GM21529 (cell line): ENCODE measurements at regions not wholly inside any gene's neighbourhood (a gene's known extent, or its start where the extent isn't known, plus 50 kb on each side); places are given as distances from the start of the nearest gene placed in this dataset.
"Not testable (repeated sequence)": the region's sequence is repeated elsewhere in the genome, so short reads cannot be mapped to it uniquely, and the experiment has no call there.

Experiments
- ATAC-seq: cut with Tn5 transposase; IDR thresholded peaks from one replicate; pipeline ENCODE4 v1.9.1; 2021; ENCODE audit not compliant: unreplicated experiment

DNA sequence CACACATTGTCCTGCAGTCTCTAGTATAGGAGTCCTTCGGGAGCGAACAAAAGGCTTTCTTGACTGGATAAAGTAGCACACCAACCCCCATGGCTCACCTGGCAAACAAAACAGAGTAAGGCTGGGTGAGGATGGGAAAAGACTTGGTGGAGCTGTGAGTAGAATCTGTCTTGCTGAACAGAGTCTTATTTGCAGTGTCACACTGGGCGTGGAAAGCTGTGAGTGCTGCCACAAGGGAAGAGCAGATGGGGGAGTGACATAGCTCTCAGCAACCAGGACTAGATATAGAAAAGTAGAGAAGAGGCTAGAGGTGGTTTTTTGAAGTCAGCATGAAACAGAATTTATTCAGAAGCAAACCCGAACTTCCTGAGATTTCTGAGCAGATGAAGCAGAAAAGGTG is 137.2 kb upstream of the ESX1 start:
- no peak for ATAC-seq

- no peak for ATAC-seq
Observed at GRCh38 chrX:104376937-104377336, 122.2 kb upstream of the ESX1 start.

- ATAC-seq = no peak
Observed at GRCh38 chrX:104372547-104372946, 117.8 kb upstream of the ESX1 start.

DNA sequence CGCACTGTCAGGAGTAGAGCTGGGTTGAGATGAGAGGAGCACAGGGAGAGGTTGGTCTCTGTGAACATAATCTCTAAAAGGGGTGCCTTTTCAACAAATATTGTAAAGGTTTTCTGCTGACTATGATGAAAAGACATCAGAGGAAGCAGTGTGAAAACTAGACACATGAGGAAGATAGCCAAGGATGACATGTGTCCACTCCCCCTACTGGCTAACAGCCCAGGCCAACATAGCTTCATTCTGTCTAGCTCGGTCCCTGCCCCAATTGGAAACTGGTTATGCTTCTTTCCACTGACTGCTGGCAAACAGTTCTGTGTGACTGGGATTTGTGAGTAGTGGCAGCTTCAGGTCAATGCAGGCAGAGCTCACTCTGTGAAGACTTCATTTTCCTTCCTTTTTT is 115.4 kb upstream of the ESX1 start:
- no peak for ATAC-seq

DNA sequence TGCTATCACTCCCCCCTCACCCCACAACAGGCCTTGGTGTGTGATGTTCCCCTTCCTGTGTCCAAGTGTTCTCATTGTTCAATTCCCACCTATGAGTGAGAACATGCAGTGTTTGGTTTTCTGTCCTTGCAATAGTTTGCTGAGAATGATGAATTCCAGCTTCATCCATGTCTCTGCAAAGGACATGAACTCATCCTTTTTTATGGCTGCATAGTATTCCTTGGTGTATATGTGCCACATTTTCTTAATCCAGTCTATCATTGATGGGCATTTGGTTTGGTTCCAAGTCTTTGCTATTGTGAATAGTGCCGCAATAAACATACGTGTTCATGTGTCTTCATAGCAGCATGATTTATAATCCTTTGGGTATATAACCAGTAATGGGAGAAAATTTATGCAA is 106.0 kb upstream of the ESX1 start:
- not testable (repeated sequence) for ATAC-seq

DNA sequence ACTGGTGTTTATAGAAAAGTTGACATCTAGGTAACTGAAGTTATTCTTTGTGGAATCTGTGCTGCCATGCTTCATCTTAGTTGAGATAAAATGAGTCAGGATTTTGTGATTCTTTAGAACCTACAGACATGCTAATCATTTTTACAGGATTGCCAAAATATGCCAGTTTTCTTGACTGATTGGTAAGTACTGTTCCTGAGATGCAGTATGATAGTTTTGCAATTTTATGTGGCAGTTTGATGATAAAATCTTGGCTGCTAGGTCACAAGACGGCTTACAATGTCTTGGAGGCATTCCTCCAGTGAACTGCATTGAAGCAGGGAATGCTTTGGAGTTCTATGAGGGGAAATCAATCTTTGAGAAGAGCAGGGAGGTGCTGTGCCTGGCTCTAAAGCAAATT is 104.4 kb upstream of the ESX1 start:
- no peak for ATAC-seq

DNA sequence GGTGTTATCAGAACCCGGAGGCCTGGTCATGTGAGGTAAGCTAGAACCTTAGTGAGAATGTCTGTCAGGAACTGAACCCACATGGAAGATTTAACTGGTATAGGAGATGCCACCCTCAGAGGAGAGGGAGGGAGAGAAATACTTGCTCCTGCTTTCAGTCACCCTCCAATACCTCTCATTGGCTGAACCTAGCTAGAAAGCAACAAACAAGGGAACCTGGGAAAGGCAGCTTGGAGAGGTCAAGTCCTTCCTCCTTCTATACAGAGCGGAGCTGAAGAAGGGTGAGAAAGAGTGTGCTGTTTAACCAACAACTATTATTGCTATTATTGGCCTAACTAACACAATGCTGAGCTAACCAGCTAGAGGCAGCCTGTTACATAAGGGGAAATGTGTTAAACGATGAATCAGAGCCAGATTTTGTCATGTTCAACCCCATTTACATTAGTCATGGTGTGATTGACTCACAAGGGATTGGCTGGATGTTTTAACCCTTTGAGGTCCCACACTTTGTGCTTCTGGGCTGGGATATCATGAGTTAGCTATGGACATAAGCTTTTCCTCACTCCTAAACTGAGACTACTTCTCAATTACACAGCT is 96.5 kb upstream of the ESX1 start:
- ATAC-seq = no peak

GRCh38 chrX:104347860-104348259 is 93.1 kb upstream of the ESX1 start:
- no peak for ATAC-seq

DNA sequence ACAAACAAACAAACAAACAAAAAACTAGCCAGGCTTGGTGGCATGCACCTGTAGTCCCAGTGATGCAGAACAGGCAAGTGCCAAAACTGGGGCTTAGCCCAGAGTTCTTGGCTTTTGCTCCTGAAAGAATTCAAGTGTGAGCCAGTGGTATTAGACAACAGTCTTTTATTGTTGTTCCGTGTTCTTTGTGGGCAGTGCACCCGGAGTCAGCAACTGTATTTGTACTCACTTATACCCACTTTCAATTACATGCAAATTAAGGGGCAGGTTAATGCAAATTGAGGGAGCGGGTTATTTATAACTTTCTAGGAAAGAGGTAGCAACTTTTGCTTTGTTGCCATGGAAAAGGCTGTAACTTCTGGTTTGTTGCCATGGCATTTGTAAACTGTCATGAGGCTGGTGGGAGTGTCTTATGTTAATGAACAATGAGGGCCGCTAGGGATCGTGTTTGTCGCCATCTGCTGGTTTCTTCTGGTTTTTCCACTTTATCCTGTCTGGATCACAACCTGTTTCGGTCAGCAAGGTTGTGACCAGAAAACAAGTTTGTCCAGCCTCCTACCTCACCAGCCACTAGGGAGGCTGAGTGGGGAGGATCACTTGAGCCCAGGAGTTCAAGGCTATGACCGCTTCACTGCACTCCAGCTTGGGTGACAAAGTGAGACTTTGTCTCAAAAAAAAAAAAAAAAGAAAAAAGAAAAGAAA is 88.8 kb upstream of the ESX1 start:
- ATAC-seq = peak; percentile 90

DNA sequence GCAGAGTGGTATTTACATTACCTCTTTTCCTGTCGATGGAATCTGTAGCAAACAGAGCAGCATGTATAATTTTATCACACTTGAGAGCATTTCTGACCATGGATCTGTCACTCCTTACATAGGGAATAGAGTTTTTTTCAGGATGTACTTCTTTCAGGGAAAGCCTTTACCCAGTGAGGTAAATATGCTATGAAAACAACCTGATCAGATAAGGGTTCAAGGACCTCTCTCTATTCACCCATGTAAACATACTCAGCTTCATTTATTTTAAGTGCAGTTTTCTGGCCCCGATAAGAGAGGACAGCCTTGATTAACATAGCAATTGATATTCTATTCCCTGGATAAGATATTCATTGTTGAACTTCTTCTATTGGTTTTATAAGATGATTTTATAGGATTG is 87.3 kb upstream of the ESX1 start:
- no peak for ATAC-seq

DNA sequence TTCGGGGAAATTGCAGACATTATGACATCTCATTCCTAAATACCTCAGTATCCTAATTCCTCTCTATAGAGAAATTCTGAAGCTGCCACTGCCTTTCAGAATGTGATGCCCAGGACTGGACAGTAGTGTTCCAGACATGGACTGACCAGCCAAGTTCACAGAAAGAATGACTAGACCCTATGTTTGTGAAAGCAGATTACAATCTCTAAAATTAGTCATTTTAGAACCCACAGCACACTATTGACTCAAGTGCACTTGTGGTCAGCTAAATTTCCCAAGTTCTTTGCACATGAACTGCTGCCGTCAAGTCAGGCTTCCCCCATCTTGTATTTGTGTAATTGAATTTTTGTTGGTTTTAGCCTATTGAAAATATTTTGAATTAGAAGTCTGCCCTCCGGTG is 81.0 kb upstream of the ESX1 start:
- no peak for ATAC-seq

DNA sequence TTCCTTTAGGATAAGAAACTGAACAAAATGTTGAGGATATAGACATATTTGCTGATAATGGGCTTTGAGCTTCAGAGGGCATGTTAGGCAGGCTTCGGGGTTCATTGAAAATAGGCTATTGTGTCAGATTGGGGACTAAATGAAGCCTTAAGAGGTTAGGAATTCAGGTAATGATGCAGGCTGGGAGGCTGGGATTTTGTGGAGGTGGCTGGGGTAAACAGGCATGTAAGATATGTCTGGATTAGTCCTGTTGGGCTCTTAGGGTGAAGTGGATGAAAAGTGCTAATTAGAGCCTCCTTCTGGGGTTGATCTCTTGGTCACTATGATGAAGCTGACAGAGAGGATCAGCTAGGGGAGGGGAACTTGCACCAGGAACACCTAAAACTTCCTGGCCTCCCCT is 80.2 kb upstream of the ESX1 start:
- no peak for ATAC-seq

- no peak for ATAC-seq
Observed at GRCh38 chrX:104330966-104331365, 76.2 kb upstream of the ESX1 start.

GRCh38 chrX:104329731-104330130 is 75.0 kb upstream of the ESX1 start:
- ATAC-seq = no peak

DNA sequence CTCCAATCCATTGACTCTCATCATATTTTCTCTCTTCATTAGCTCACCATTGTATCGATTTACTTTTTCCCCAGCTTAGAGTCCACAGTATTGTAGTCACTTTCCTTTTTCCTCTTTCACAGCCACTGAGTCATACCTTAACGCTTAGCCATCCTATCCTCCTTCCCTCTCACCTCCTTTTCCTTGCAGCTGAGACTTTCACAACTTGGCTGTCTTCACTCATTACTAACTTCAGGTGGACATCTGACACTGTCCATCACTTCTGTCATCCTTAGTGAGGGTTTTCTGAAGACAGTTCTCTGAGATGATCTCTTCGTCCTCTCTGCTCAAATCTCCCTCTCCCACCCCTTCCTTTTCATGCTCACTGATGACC is 70.5 kb upstream of the ESX1 start:
- ATAC-seq = no peak

- ATAC-seq = no peak
Observed at GRCh38 chrX:104324461-104325212, 69.9 kb upstream of the ESX1 start.

DNA sequence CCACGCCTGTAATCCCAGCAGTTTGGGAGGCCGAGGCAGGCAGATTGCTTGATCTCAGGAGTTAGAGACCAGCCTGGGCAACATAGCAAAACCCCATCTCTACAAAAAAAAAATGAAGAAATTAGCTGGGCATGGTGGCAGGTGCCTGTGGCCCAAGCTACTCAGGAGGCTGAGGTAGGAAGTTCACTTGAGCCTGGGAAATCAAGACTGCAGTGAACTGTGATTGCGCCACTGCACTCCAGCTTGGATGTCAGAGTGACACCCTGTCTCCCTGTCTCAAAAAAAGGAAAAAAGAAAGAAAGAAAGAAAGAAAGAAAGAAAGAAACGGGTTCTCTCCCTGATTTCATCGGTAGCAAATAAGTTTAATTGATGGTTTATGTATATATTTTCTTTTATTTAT is 64.6 kb upstream of the ESX1 start:
- no peak for ATAC-seq

GRCh38 chrX:104318330-104319009 is 63.7 kb upstream of the ESX1 start:
- no peak for ATAC-seq

- no peak for ATAC-seq
Observed at GRCh38 chrX:104316739-104317138, 62.0 kb upstream of the ESX1 start.

- ATAC-seq = no peak
Observed at GRCh38 chrX:104315555-104315954, 60.8 kb upstream of the ESX1 start.

GRCh38 chrX:104310657-104311254 is 56.0 kb upstream of the ESX1 start:
- no peak for ATAC-seq
